WERI-Rb-1 (cell line): ENCODE measurements at regions not wholly inside any gene's neighbourhood (a gene's known extent, or its start where the extent isn't known, plus 50 kb on each side); places are given as distances from the start of the nearest gene placed in this dataset.
"Not testable (repeated sequence)": the region's sequence is repeated elsewhere in the genome, so short reads cannot be mapped to it uniquely, and the experiment has no call there.

Experiments used
- DNase-seq: peaks from one replicate; pipeline ENCODE4 v3.0.0-alpha.2; 2020
- H3K27ac ChIP-seq: fragments of 250-450 bp; sonication (Bioruptor Pico); 2 replicates; pipeline ENCODE4 v1.5.1; 2020; ENCODE audit warnings: mild to moderate bottlenecking, moderate library complexity
- H3K27me3 ChIP-seq: fragments of 250-450 bp; sonication (Bioruptor Pico); 2 replicates; pipeline ENCODE4 v1.5.1; 2021; ENCODE audit warnings: mild to moderate bottlenecking, low read depth, moderate library complexity; ENCODE audit not compliant: insufficient read depth, severe bottlenecking
- H3K36me3 ChIP-seq: fragments of 250-450 bp; sonication (Bioruptor Pico); 2 replicates; pipeline ENCODE4 v1.5.1; 2020; ENCODE audit warnings: mild to moderate bottlenecking, moderate library complexity
- H3K4me3 ChIP-seq: 2 replicates; pipeline ENCODE4 v1.5.1; 2011; ENCODE audit warnings: low read depth, mild to moderate bottlenecking, control low read depth, low read length
- H3K9me3 ChIP-seq: fragments of 250-450 bp; sonication (Bioruptor Pico); 2 replicates; pipeline ENCODE4 v1.5.1; 2021; ENCODE audit warnings: mild to moderate bottlenecking, moderate library complexity; ENCODE audit not compliant: severe bottlenecking
- TF ChIP-seq, protein P1 (sequence below): IDR thresholded peaks from 2 replicates; pipeline ENCODE4 v1.5.1; 2011; ENCODE audit warnings: low read depth, mild to moderate bottlenecking, control low read depth, inconsistent platforms, low read length

GRCh38 chr1:212164095-212164872 lies 120.9 kb upstream of the PPP2R5A start:
- TF ChIP-seq, protein P1, sequence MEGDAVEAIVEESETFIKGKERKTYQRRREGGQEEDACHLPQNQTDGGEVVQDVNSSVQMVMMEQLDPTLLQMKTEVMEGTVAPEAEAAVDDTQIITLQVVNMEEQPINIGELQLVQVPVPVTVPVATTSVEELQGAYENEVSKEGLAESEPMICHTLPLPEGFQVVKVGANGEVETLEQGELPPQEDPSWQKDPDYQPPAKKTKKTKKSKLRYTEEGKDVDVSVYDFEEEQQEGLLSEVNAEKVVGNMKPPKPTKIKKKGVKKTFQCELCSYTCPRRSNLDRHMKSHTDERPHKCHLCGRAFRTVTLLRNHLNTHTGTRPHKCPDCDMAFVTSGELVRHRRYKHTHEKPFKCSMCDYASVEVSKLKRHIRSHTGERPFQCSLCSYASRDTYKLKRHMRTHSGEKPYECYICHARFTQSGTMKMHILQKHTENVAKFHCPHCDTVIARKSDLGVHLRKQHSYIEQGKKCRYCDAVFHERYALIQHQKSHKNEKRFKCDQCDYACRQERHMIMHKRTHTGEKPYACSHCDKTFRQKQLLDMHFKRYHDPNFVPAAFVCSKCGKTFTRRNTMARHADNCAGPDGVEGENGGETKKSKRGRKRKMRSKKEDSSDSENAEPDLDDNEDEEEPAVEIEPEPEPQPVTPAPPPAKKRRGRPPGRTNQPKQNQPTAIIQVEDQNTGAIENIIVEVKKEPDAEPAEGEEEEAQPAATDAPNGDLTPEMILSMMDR = no peak
- Histone ChIP-seq H3K27me3 (no peaks in the 10 kb centered on the region), H3K9me3 (no peaks in the 10 kb centered on the region), H3K4me3 (no peak overlapping the region), H3K27ac (no peak overlapping the region), H3K36me3 (no peaks in the 10 kb centered on the region)
- DNase-seq = no peak

DNA sequence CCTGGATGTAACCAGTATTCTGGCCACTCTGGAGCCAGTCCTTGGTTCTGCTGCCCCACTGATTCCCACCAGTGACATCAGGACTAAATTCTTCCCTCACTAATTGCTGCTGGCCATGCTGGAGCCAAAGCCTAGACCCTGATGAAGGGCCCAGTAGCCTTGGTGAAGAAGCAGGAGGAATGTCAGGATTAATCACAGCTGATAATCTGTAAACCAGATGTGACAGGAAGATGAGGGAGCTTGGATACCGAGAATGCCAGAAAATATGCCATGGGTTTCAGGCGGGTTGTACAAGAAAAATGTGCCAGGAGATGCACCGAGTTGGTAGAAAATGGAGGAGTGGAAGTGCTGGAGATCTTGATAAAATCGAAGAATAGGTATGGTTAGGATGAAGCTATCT lies 119.0 kb upstream of the PPP2R5A start:
- H3K4me3 ChIP-seq = no peak overlapping the region
- DNase-seq = no peak
- no peak overlapping the region for H3K27ac ChIP-seq
- H3K36me3 ChIP-seq = no peaks in the 10 kb centered on the region
- no peaks in the 10 kb centered on the region for H3K9me3 ChIP-seq
- H3K27me3 ChIP-seq = no peaks in the 10 kb centered on the region
- TF ChIP-seq, protein P1 = no peak

DNA sequence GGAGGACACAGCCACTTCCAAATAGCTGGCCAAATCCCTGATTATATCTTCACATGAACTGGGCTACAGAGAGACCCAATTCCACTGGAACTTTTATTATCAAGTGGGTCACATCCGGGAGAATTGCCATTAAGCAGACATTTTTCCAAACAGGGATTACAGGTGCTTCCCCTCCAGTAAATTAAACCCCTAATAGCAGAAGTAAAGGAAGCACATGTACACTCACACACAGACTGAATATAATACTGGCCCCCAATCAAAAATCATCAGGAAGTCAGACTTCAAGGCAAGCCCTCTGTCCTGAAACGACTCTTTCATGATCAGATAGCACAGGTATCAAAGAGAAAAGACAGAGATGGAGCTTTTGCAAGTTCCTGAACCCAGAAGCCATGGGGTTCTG lies 118.6 kb upstream of the PPP2R5A start:
- no peak for DNase-seq
- no peak overlapping the region for H3K4me3 ChIP-seq
- TF ChIP-seq, protein P1 = no peak
- no peaks in the 10 kb centered on the region for H3K36me3 ChIP-seq
- H3K9me3 ChIP-seq = no peaks in the 10 kb centered on the region
- no peaks in the 10 kb centered on the region for H3K27me3 ChIP-seq
- H3K27ac ChIP-seq = no peak overlapping the region

DNA sequence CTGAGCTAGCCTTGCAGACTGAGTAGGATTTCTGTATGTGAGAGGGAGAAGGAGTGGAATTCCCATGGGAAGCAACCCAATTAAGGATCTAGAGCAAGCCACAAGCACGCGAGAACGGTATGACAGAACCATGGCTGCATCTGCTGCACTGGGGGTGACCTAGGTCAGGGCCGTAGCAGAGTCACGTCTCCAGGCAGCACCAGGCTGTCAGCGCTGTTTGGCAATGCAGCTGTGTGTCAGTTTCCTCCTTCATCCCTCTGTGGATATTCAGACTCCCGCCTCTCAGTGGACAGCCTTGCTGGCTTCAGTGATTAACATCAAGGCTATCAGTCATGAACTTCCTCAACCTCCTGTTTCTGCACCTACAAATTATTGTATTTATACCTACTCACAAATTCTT lies 118.1 kb upstream of the PPP2R5A start:
- Histone ChIP-seq H3K27ac (no peak overlapping the region), H3K27me3 (no peaks in the 10 kb centered on the region), H3K4me3 (no peak overlapping the region), H3K36me3 (no peaks in the 10 kb centered on the region), H3K9me3 (no peaks in the 10 kb centered on the region)
- no peak for DNase-seq
- TF ChIP-seq, protein P1 = no peak

GRCh38 chr1:212173567-212173966 lies 111.6 kb upstream of the PPP2R5A start:
- Histone ChIP-seq H3K36me3 (no peaks in the 10 kb centered on the region), H3K27me3 (no peaks in the 10 kb centered on the region), H3K27ac (no peak overlapping the region), H3K4me3 (no peak overlapping the region), H3K9me3 (no peaks in the 10 kb centered on the region)
- TF ChIP-seq, protein P1 = no peak
- DNase-seq = no peak

- not testable (repeated sequence) for H3K9me3 ChIP-seq, H3K4me3 ChIP-seq, H3K36me3 ChIP-seq, DNase-seq, H3K27ac ChIP-seq, H3K27me3 ChIP-seq
These were observed 110.9 kb upstream of the PPP2R5A start for GRCh38 chr1:212174295-212174694.
